H1 (cell line): ENCODE measurements at regions not wholly inside any gene's neighbourhood (a gene's known extent, or its start where the extent isn't known, plus 50 kb on each side); places are given as distances from the start of the nearest gene placed in this dataset.

ENCODE experiments used
- CTCF ChIA-PET: fragments of 300-600 bp; sonication (Branson Sonifier 250); formaldehyde crosslinking; loops from one replicate; lab custom pipeline; 2021; ENCODE audit not compliant: partially characterized antibody; lab: Charles Lee
- POLR2A ChIA-PET: fragments of 300-600 bp; sonication (Branson Sonifier 250); formaldehyde crosslinking; loops from one replicate; lab custom pipeline; 2021; ENCODE audit warnings: inconsistent platforms; ENCODE audit not compliant: partially characterized antibody; lab: Charles Lee
- DNase-seq, 2 experiments: peaks; one replicate each; pipeline versions ENCODE4 v3.0.0 to v3.0.0-alpha.2; 2010 to 2022; ENCODE audit warnings: low spot score in 2 of 2, low read depth in 1 of 2, mixed read lengths in 1 of 2
- FAIRE-seq: peaks from 2 replicates; lab custom pipeline; 2011; peaks lifted over from hg19 to GRCh38; lab: Jason Lieb, UNC
- H2AFZ ChIP-seq: 2 replicates; pipeline ENCODE4 v1.8.1; 2012; ENCODE audit warnings: low read length, inconsistent platforms
- H2AK5ac ChIP-seq: 2 replicates; pipeline ENCODE4 v1.6.1; 2013; ENCODE audit warnings: low read depth, low read length
- H2BK120ac ChIP-seq: replicated peaks from 2 replicates; pipeline ENCODE3; 2013; ENCODE audit warnings: low read depth, low read length, inconsistent platforms
- H2BK12ac ChIP-seq: 2 replicates; pipeline ENCODE4 v1.6.1; 2013; ENCODE audit warnings: low read depth, low read length
- H2BK15ac ChIP-seq: 2 replicates; pipeline ENCODE4 v1.6.1; 2013; ENCODE audit warnings: low read length
- H2BK20ac ChIP-seq: 2 replicates; pipeline ENCODE4 v1.6.1; 2013; ENCODE audit warnings: low read length
- H2BK5ac ChIP-seq: 2 replicates; pipeline ENCODE4 v1.6.1; 2013; ENCODE audit warnings: low read depth, low read length
- H3K14ac ChIP-seq: 2 replicates; pipeline ENCODE4 v1.6.1; 2013; ENCODE audit warnings: inconsistent platforms; ENCODE audit not compliant: insufficient read length
- H3K18ac ChIP-seq: 2 replicates; pipeline ENCODE4 v1.6.1; 2013; ENCODE audit warnings: low read length; ENCODE audit errors: extremely low read depth
- H3K23ac ChIP-seq: 2 replicates; pipeline ENCODE4 v1.6.1; 2013; ENCODE audit warnings: inconsistent platforms; ENCODE audit not compliant: insufficient read length
- H3K23me2 ChIP-seq: 2 replicates; pipeline ENCODE4 v1.6.1; 2013; ENCODE audit warnings: low read depth, low read length
- H3K27ac ChIP-seq: 2 replicates; pipeline ENCODE4 v1.6.1; 2011; ENCODE audit warnings: low read depth, low read length, inconsistent platforms
- H3K27me3 ChIP-seq, 4 experiments: replicated peaks in 1 of 4; 1 replicate in 1 of 4; 2 replicates in 3 of 4; pipeline versions ENCODE4 v1.6.1 to v1.8.1; 2011 to 2013; ENCODE audit warnings: low read length in 3 of 4, mild to moderate bottlenecking in 3 of 4, inconsistent platforms in 2 of 4, mixed read lengths in 2 of 4, moderate library complexity in 1 of 4; ENCODE audit not compliant: control insufficient read depth in 3 of 4, insufficient read depth in 3 of 4; ENCODE audit errors: extremely low read depth in 1 of 4
- H3K36me3 ChIP-seq, 4 experiments: 2 replicates each; pipeline versions ENCODE4 v1.6.1 to v1.8.1; 2011 to 2013; ENCODE audit warnings: mild to moderate bottlenecking in 4 of 4, low read length in 3 of 4, moderate library complexity in 2 of 4, control low read depth in 1 of 4, inconsistent platforms in 1 of 4; ENCODE audit not compliant: insufficient read depth in 4 of 4, control insufficient read depth in 2 of 4
- H3K4ac ChIP-seq: replicated peaks from 2 replicates; pipeline ENCODE3; 2013; ENCODE audit warnings: low read length, low read depth, mixed read lengths, inconsistent platforms; ENCODE audit not compliant: insufficient read length
- H3K4me1 ChIP-seq, 4 experiments: replicated peaks in 1 of 4; 1 replicate in 1 of 4; 2 replicates in 3 of 4; pipeline versions ENCODE4 v1.6.1 to v1.8.1; 2011 to 2013; ENCODE audit warnings: low read length in 3 of 4, inconsistent platforms in 2 of 4, mixed read lengths in 1 of 4; ENCODE audit not compliant: insufficient read depth in 4 of 4, control insufficient read depth in 3 of 4
- H3K4me2 ChIP-seq, 2 experiments: 2 replicates each; pipeline versions ENCODE4 v1.6.1 to v1.8.1; 2011 to 2013; ENCODE audit warnings: low read depth in 2 of 2, low read length in 2 of 2, control low read depth in 1 of 2, inconsistent platforms in 1 of 2, mild to moderate bottlenecking in 1 of 2; ENCODE audit not compliant: insufficient read depth in 1 of 2
- H3K4me3 ChIP-seq, 4 experiments: fragments of 200-600, 300-600 bp in 1 of 4; sonication (generic), shearing (Covaris generic), sonication (Bioruptor Twin) in 1 of 4; 2 replicates each; pipeline versions ENCODE4 v1.5.1 to v1.8.1; 2011 to 2016; ENCODE audit warnings: low read length in 4 of 4, low read depth in 3 of 4, control low read depth in 2 of 4, inconsistent platforms in 2 of 4, mild to moderate bottlenecking in 2 of 4, mixed read lengths in 1 of 4, moderate library complexity in 1 of 4; ENCODE audit not compliant: insufficient read depth in 2 of 4; ENCODE audit errors: extremely low read depth in 1 of 4
- H3K56ac ChIP-seq: replicated peaks from 2 replicates; pipeline ENCODE3; 2013; ENCODE audit warnings: low read depth, mild to moderate bottlenecking, mixed read lengths, low read length, inconsistent platforms; ENCODE audit not compliant: insufficient read length
- H3K79me1 ChIP-seq: 2 replicates; pipeline ENCODE4 v1.6.1; 2013; ENCODE audit warnings: low read depth, low read length, control low read depth
- H3K79me2 ChIP-seq, 2 experiments: 2 replicates each; pipeline versions ENCODE4 v1.6.1 to v1.8.1; 2012 to 2013; ENCODE audit warnings: low read length in 2 of 2, mild to moderate bottlenecking in 2 of 2, inconsistent platforms in 1 of 2; ENCODE audit not compliant: insufficient read depth in 2 of 2, control insufficient read depth in 1 of 2
- H3K9ac ChIP-seq, 4 experiments: replicated peaks in 1 of 4; 1 replicate in 1 of 4; 2 replicates in 3 of 4; pipeline versions ENCODE4 v1.6.1 to v1.8.1; 2011 to 2013; ENCODE audit warnings: low read depth in 3 of 4, low read length in 3 of 4, control low read depth in 2 of 4, mild to moderate bottlenecking in 2 of 4, moderate library complexity in 2 of 4, inconsistent platforms in 1 of 4; ENCODE audit errors: extremely low read depth in 1 of 4
- H3K9me3 ChIP-seq, 2 experiments: 2 replicates each; pipeline versions ENCODE4 v1.6.1 to v1.8.1; 2012 to 2013; ENCODE audit warnings: mild to moderate bottlenecking in 2 of 2, moderate library complexity in 2 of 2, control low read depth in 1 of 2, inconsistent platforms in 1 of 2, low read depth in 1 of 2, low read length in 1 of 2, mixed read lengths in 1 of 2; ENCODE audit not compliant: insufficient read depth in 2 of 2
- H4K20me1 ChIP-seq, 2 experiments: replicated peaks in 1 of 2; 2 replicates each; pipeline versions ENCODE3 to v1.8.1; 2011 to 2013; ENCODE audit warnings: inconsistent platforms in 2 of 2, low read length in 2 of 2, mild to moderate bottlenecking in 1 of 2; ENCODE audit not compliant: insufficient read depth in 2 of 2, control insufficient read depth in 1 of 2
- H4K5ac ChIP-seq: 2 replicates; pipeline ENCODE4 v1.6.1; 2013; ENCODE audit warnings: low read length, low read depth, mixed read lengths, inconsistent platforms; ENCODE audit not compliant: insufficient read length
- H4K8ac ChIP-seq: 2 replicates; pipeline ENCODE4 v1.8.0; 2013; ENCODE audit warnings: mild to moderate bottlenecking, moderate library complexity, low read length, inconsistent platforms; ENCODE audit not compliant: insufficient read depth; ENCODE audit errors: extremely low read depth
- H4K91ac ChIP-seq: replicated peaks from 2 replicates; pipeline ENCODE3; 2013; ENCODE audit warnings: low read length, mixed read lengths, inconsistent platforms; ENCODE audit not compliant: insufficient read length
- ATF2 ChIP-seq: IDR thresholded peaks from 2 replicates; pipeline ENCODE4 v1.6.1; 2012; ENCODE audit warnings: low read length, inconsistent platforms
- ATF3 ChIP-seq: IDR thresholded peaks from 2 replicates; pipeline ENCODE4 v1.6.1; 2011; ENCODE audit warnings: low read depth, mild to moderate bottlenecking, low read length; ENCODE audit not compliant: insufficient read depth
- E2F6 ChIP-seq: IDR thresholded peaks from 2 replicates; pipeline ENCODE4 v1.6.1; 2012; ENCODE audit warnings: inconsistent platforms
- KDM4A ChIP-seq: IDR thresholded peaks from one replicate; pipeline ENCODE4 v1.7.1; 2012; ENCODE audit warnings: low read depth, mild to moderate bottlenecking, moderate library complexity, low read length, inconsistent platforms; ENCODE audit not compliant: severe bottlenecking
- RXRA ChIP-seq: IDR thresholded peaks from 2 replicates; pipeline ENCODE4 v1.6.1; 2011; ENCODE audit warnings: low read depth, mild to moderate bottlenecking, low read length, moderate library complexity; ENCODE audit not compliant: insufficient read depth
- SIX5 ChIP-seq: IDR thresholded peaks from 2 replicates; pipeline ENCODE4 v1.6.1; 2011; ENCODE audit warnings: mild to moderate bottlenecking, low read depth, low read length
- SP1 ChIP-seq: IDR thresholded peaks from 2 replicates; pipeline ENCODE4 v1.6.1; 2011; ENCODE audit warnings: low read depth, low read length
- SRF ChIP-seq: IDR thresholded peaks from 2 replicates; pipeline ENCODE4 v1.6.1; 2011; ENCODE audit warnings: mild to moderate bottlenecking, low read depth, low read length, moderate library complexity
- TAF1 ChIP-seq: IDR thresholded peaks from 2 replicates; pipeline ENCODE4 v1.6.1; 2011; ENCODE audit warnings: mild to moderate bottlenecking, low read depth, low read length
- TAF7 ChIP-seq: optimal IDR thresholded peaks from 2 replicates; pipeline ENCODE3; 2011; ENCODE audit warnings: low read depth, mild to moderate bottlenecking, inconsistent platforms, low read length, moderate library complexity, borderline replicate concordance
- WGBS, 2 experiments: shearing (Covaris generic) in 1 of 2; methylation state at CpG; one replicate each; pipeline versions ENCODE4 v1.1.6 to v1.1.7; 2013 to 2015; ENCODE audit warnings: low lambda C conversion rate in 2 of 2, mixed read lengths in 2 of 2, inconsistent platforms in 1 of 2, low coverage in 1 of 2, missing lambda C conversion rate in 1 of 2; ENCODE audit not compliant: insufficient replicate concordance in 2 of 2, insufficient coverage in 1 of 2, insufficient read length in 1 of 2; ENCODE audit errors: extremely low coverage in 1 of 2, missing lambda C conversion rate in 1 of 2; 5-methylcytosine and 5-hydroxymethylcytosine counted together

- TF ChIP-seq RXRA (no peak), ATF3 (no peak), ATF2 (no peak), TAF7 (no peak), SRF (no peak), TAF1 (no peak), E2F6 (no peak), SIX5 (no peak), SP1 (no peak), KDM4A (no peak)
- Histone ChIP-seq H3K4me2 (no peak overlapping the region), H4K5ac (no peak overlapping the region), H3K79me1 (no peaks in the 10 kb centered on the region), H3K36me3 (no peaks in the 10 kb centered on the region), H4K91ac (no peak overlapping the region), H3K27ac (no peak overlapping the region), H2BK120ac (no peak overlapping the region), H3K9ac (no peak overlapping the region), H3K14ac (no peak overlapping the region), H3K4me1 (peaks cover 7 to 11% (median 8%) of the 10 kb centered on the region in 4 experiments; a peak in 6 of 7 replicates), H2AFZ (no peak overlapping the region), H2BK15ac (no peak overlapping the region), H2BK20ac (no peak overlapping the region), H2AK5ac (no peak overlapping the region), H4K8ac (no peak overlapping the region), H3K79me2 (no peaks in the 10 kb centered on the region), H3K4ac (no peak overlapping the region), H2BK5ac (no peak overlapping the region), H3K18ac (no peak overlapping the region), H3K9me3 (no peaks in the 10 kb centered on the region), H3K23me2 (no peaks in the 10 kb centered on the region), H3K56ac (no peak overlapping the region), H4K20me1 (no peaks in the 10 kb centered on the region), H2BK12ac (no peak overlapping the region), H3K23ac (no peak overlapping the region), H3K27me3 (no peaks in the 10 kb centered on the region), H3K4me3 (no peak overlapping the region)
- POLR2A ChIA-PET = interaction anchor here (1.2 to 1.6 kb wide), 2 partner anchors 11 to 23 kb away, joined by 4 to 5 read pairs; no protein-coding TSS in a partner anchor
- CTCF ChIA-PET = interaction anchor here (0.6 to 16.2 kb wide), 5 partner anchors 11 to 31 kb away, joined by 3 to 179 read pairs (median 3); no protein-coding TSS in a partner anchor
- DNase-seq (no peak), FAIRE-seq (no peak)
- 94% methylated on average over 7 of the region's 7 CpGs; no CpG with 5 or more reads in 1 of the 2 experiments for WGBS, 2 experiments
Measured at GRCh38 chr6:90454836-90455427, 131.9 kb downstream of the MAP3K7 start.
